Upper lobe of left lung (tissue), 6 donors: ENCODE measurements at regions not wholly inside any gene's neighbourhood (a gene's known extent, or its start where the extent isn't known, plus 50 kb on each side); places are given as distances from the start of the nearest gene placed in this dataset.
A peak's percentile ranks its signal among the peaks of the same experiment; 100 is the strongest.

Source experiments
- ATAC-seq, 2 donors: fragments of 200-7000 bp; cut with Tn5 transposase; one replicate each; pipeline ENCODE4 v1.9.1; 2022; ENCODE audit warnings: mild to moderate bottlenecking in 2 of 2, moderate library complexity in 2 of 2; ENCODE audit not compliant: low FRiP score in 2 of 2
- DNase-seq, 2 donors: peaks; one replicate each; pipeline ENCODE4 v3.0.0-alpha.2; 2019 to 2020
- H3K27ac ChIP-seq, 4 donors: fragments of 200-600 bp; sonication (generic); one replicate each; pipeline ENCODE4 v1.5.1; 2016 to 2019
- H3K27me3 ChIP-seq, 4 donors: fragments of 200-600 bp; sonication (generic); one replicate each; pipeline ENCODE4 v1.5.1; 2017 to 2019
- H3K36me3 ChIP-seq, 4 donors: fragments of 200-600 bp; sonication (generic); one replicate each; pipeline ENCODE4 v1.5.1; 2016 to 2019
- H3K4me1 ChIP-seq, 4 donors: fragments of 200-600 bp; sonication (generic); one replicate each; pipeline ENCODE4 v1.5.1; 2018 to 2019
- H3K4me3 ChIP-seq, 4 donors: fragments of 200-600 bp; sonication (generic); one replicate each; pipeline ENCODE4 v1.5.1; 2017 to 2019; ENCODE audit warnings: mild to moderate bottlenecking in 2 of 4, moderate library complexity in 1 of 4
- H3K9me3 ChIP-seq, 4 donors: fragments of 200-600 bp; sonication (generic); one replicate each; pipeline ENCODE4 v1.5.1; 2018 to 2019
- EP300 ChIP-seq, 4 donors: sonication (generic); formaldehyde crosslinking; IDR thresholded peaks; one replicate each; pipeline ENCODE4 v1.5.1; 2017; ENCODE audit warnings: antibody characterized with exemption in 4 of 4, control low read depth in 2 of 4
- POLR2A ChIP-seq, 4 donors: fragments of 450-650 bp; IDR thresholded peaks; one replicate each; pipeline ENCODE4 v1.5.1; 2016 to 2017; ENCODE audit warnings: antibody characterized with exemption in 4 of 4, mild to moderate bottlenecking in 2 of 4
- POLR2AphosphoS5 ChIP-seq, 2 donors: sonication (generic); formaldehyde crosslinking; IDR thresholded peaks; one replicate each; pipeline ENCODE4 v1.5.1; 2017; ENCODE audit warnings: antibody characterized with exemption in 2 of 2
- WGBS, 2 donors: methylation state at CpG; one replicate each; pipeline ENCODE4 v1.1.5; 2017 to 2018; 5-methylcytosine and 5-hydroxymethylcytosine counted together
- TF ChIP-seq, protein P1 (sequence below), 6 experiments: fragments of 450-650 bp in 4 of 6; fragments of 200-600 bp in 2 of 6; sonication (generic) in 2 of 6; IDR thresholded peaks; one replicate each; pipeline ENCODE4 v1.5.1; 2016 to 2019; ENCODE audit warnings: antibody characterized with exemption in 6 of 6
- donor health status: DM: no; HTN: no; CAD: no; lungs with moderate emphysema.
- donor health status: DM: no; HTN: yes; CAD: no; lungs with severe emphysema.

DNA sequence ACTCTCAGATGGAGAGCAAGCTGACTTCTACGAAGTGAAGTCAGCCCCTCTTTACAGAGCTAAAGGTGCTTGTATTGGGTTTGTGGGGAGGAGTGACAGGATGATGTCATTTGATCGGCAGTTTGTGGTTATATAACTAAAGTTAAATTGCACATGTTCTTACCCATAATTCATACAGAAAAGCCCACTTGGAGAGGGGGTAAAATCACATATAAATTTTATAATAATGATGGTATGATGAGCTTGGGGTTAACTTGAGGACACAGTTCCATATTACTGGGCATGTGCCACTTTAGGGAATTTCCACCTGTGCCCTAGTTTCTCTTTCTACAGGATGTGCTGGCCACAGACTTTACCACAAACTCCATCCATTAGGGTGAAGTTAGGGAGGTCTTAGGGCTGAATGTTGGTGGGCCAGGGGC is 1178.6 kb upstream of the CDH9 start:
- ATAC-seq (no peak), DNase-seq (no peak)
- Histone ChIP-seq H3K36me3 (no peaks in the 10 kb centered on the region), H3K4me1 (no peaks in the 10 kb centered on the region), H3K9me3 (peaks cover 0 to 7% (median 1%) of the 10 kb centered on the region in 4 donors), H3K27ac (no peak overlapping the region), H3K27me3 (no peaks in the 10 kb centered on the region), H3K4me3 (no peak overlapping the region)
- no peak for TF ChIP-seq EP300 (IDR thresholded peaks at IDR 0.05)
- TF ChIP-seq, protein P1, sequence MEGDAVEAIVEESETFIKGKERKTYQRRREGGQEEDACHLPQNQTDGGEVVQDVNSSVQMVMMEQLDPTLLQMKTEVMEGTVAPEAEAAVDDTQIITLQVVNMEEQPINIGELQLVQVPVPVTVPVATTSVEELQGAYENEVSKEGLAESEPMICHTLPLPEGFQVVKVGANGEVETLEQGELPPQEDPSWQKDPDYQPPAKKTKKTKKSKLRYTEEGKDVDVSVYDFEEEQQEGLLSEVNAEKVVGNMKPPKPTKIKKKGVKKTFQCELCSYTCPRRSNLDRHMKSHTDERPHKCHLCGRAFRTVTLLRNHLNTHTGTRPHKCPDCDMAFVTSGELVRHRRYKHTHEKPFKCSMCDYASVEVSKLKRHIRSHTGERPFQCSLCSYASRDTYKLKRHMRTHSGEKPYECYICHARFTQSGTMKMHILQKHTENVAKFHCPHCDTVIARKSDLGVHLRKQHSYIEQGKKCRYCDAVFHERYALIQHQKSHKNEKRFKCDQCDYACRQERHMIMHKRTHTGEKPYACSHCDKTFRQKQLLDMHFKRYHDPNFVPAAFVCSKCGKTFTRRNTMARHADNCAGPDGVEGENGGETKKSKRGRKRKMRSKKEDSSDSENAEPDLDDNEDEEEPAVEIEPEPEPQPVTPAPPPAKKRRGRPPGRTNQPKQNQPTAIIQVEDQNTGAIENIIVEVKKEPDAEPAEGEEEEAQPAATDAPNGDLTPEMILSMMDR (IDR thresholded peaks at IDR 0.05), result no peak
- no peak for TF ChIP-seq POLR2A (IDR thresholded peaks at IDR 0.05)
- TF ChIP-seq POLR2AphosphoS5 (IDR thresholded peaks at IDR 0.05), result no peak
- 69 to 84% methylated on average over 2 of the region's 2 CpGs for WGBS, 2 donors

DNA sequence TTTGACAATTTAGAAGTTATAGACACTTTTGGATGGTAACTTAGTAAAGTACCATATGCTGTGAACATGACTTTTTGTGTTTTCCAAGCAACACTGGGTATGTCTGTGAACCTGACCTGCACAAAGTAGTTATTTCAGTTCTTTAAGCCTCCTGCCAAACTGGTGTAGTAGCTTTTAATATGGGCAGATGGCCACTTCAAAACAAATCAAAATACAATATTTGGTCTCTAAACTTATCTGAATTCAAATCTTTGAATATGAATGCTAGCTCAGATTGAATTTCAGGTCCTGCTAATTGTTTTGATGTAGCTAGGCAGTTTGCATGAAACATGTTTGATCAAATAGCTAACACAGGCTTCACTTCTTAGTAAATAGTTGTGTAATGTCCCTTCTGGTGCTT is 1176.7 kb upstream of the CDH9 start:
- DNase-seq (no peak), ATAC-seq (no peak)
- TF ChIP-seq EP300 (IDR thresholded peaks at IDR 0.05) (no peak), POLR2AphosphoS5 (IDR thresholded peaks at IDR 0.05) (no peak), POLR2A (IDR thresholded peaks at IDR 0.05) (no peak)
- TF ChIP-seq, protein P1 (IDR thresholded peaks at IDR 0.05), result no peak
- Histone ChIP-seq H3K36me3 (no peaks in the 10 kb centered on the region), H3K9me3 (peaks cover 0 to 7% (median 1%) of the 10 kb centered on the region in 4 donors), H3K27me3 (no peaks in the 10 kb centered on the region), H3K4me1 (no peaks in the 10 kb centered on the region), H3K4me3 (no peak overlapping the region), H3K27ac (no peak overlapping the region)

DNA sequence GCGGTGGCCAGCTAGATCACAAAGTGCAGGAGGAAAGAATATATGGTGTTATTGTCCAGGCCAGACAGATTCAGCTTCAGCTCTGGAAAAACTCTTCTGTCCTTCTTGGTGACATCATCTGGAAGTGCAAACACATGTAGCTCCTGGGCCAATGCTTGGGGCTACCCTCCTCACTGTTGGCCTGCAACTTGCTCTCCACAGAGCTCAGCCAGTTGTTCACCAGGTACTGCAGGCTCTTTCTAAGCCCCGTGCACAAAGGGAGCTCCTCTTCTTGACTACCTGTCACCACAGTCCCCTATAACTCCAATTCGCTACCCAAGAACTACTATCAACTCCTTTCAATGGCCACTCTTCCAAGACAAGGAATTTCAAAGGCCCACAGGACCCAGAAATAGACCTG is 1175.9 kb upstream of the CDH9 start:
- H3K27me3 ChIP-seq, result no peaks in the 10 kb centered on the region
- ATAC-seq, result peak in 1 of 2 donors; percentile 55
- H3K36me3 ChIP-seq, result no peaks in the 10 kb centered on the region
- TF ChIP-seq EP300 (IDR thresholded peaks at IDR 0.05) (no peak), POLR2AphosphoS5 (IDR thresholded peaks at IDR 0.05) (no peak), POLR2A (IDR thresholded peaks at IDR 0.05) (no peak)
- TF ChIP-seq, protein P1 (IDR thresholded peaks at IDR 0.05), result no peak
- WGBS, 2 donors, result 71 to 77% methylated on average over 3 of the region's 3 CpGs
- no peaks in the 10 kb centered on the region for H3K4me1 ChIP-seq
- no peak overlapping the region for H3K27ac ChIP-seq
- no peak for DNase-seq
- H3K9me3 ChIP-seq, result peaks cover 0 to 7% (median 1%) of the 10 kb centered on the region in 4 donors
- no peak overlapping the region for H3K4me3 ChIP-seq

DNA sequence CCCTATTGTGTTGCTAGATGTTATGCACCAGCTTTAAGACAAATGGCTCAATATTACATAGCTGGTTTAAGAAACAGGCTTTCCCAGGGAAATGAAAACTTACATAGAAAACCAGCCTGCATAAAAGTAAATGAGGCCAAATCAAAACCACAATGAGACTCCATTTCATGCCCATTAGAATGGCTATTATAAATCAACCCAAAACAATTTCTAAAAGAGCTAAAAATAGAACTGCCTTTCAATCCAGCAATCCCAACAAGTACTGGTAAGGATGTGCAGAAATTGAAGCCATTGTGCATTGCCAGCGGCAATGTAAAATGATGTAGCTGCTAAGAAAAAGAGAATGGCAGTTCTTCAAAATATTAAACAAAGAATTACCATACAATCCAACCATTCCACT is 1170.0 kb upstream of the CDH9 start:
- no peak for TF ChIP-seq POLR2A (IDR thresholded peaks at IDR 0.05)
- no peak for TF ChIP-seq POLR2AphosphoS5 (IDR thresholded peaks at IDR 0.05)
- TF ChIP-seq, protein P1 (IDR thresholded peaks at IDR 0.05), result no peak
- TF ChIP-seq EP300 (IDR thresholded peaks at IDR 0.05), result no peak

DNA sequence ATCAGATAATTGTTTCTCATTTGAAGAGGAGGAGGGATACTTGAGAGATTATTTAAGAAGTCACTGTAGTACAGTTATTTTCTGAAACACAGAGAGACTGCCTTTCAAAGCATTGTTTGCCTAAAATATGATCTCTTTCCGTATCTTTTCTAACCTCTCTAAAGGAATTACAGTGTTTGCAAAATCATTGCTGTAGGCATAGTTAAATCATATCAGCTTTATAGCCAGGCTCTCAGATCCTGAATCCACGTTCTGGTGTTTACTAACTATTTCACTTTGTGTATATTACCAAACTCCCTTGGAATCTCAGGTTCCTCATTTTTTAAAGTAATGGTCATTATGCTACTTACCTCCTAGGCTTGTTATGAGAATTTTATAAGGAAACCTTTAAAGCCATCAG is 1151.6 kb upstream of the CDH9 start:
- Histone ChIP-seq H3K36me3 (no peaks in the 10 kb centered on the region), H3K9me3 (no peaks in the 10 kb centered on the region), H3K27me3 (no peaks in the 10 kb centered on the region), H3K27ac (no peak overlapping the region), H3K4me1 (no peaks in the 10 kb centered on the region), H3K4me3 (no peak overlapping the region)
- TF ChIP-seq POLR2A (IDR thresholded peaks at IDR 0.05) (no peak), POLR2AphosphoS5 (IDR thresholded peaks at IDR 0.05) (no peak), EP300 (IDR thresholded peaks at IDR 0.05) (no peak)
- TF ChIP-seq, protein P1 (IDR thresholded peaks at IDR 0.05), result no peak
- WGBS, 2 donors, result 22 to 39% methylated on average over 2 of the region's 2 CpGs
- DNase-seq (no peak), ATAC-seq (no peak)

More for the DNA sequence above, 1170.0 kb upstream of the CDH9 start:
- DNase-seq (no peak), ATAC-seq (no peak)
- WGBS, 2 donors, result 87 to 100% methylated on average over 1 of the region's 1 CpG
- H3K4me1 ChIP-seq, result no peaks in the 10 kb centered on the region
- H3K36me3 ChIP-seq, result no peaks in the 10 kb centered on the region
- H3K4me3 ChIP-seq, result no peak overlapping the region
- H3K9me3 ChIP-seq, result peaks cover 0 to under 1% (median 0%) of the 10 kb centered on the region in 4 donors
- H3K27ac ChIP-seq, result no peak overlapping the region
- no peaks in the 10 kb centered on the region for H3K27me3 ChIP-seq
